GM12892 (cell line): ENCODE measurements at regions not wholly inside any gene's neighbourhood (a gene's known extent, or its start where the extent isn't known, plus 50 kb on each side); places are given as distances from the start of the nearest gene placed in this dataset.

Experiments
- POLR2A ChIP-seq: IDR thresholded peaks from 2 replicates; pipeline ENCODE4 v1.6.1; 2011; ENCODE audit warnings: low read depth, low read length, control low read depth
- POLR2AphosphoS5 ChIP-seq: IDR thresholded peaks from 2 replicates; pipeline ENCODE4 v1.6.1; 2011; ENCODE audit warnings: low read depth, low read length, control low read depth

DNA sequence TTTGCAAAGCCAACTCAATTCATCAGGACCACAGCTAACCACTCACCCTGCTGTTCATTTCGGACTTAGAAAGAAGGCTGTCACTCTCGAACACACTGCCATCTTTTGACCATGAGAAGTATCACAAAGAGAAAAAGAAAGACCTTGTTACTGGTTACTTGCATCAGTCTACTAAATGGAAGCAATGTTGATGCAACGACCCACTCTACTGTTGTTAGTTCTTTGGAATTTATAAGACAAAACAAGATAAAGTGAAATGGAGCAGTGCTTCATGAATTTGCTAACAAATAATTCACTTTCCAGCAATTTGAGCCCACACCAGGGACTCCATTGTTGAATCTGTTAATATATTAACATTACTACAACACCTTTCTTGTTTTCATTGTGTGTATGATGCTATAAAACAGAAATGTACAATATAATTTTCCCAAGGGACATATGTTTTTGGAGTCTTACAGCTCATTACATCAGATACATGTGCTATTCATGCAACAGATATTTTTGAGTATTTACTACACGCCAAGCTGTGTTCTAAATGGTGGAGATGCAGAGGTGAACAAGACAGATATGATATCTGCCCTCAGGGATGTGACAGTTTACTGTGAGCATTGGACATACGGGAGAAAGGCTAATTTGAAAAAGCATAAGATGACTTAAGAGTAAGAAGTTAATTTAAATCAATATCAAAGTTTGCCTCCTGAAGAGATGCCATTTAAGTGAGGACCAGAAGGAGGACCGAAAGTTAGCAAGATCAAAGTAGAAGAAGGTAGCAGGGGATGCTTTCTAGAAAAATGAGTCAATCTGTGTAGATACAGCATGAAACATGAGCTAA, 87.2 kb downstream of the AREG start:
- no peak for TF ChIP-seq POLR2A
- no peak for TF ChIP-seq POLR2AphosphoS5
